ENCODE measurements at regions not wholly inside any gene's neighbourhood (a gene's known extent, or its start where the extent isn't known, plus 50 kb on each side); places are given as distances from the start of the nearest gene placed in this dataset.

GRCh38 chr4:52296341-52296740, 245.2 kb downstream of the SPATA18 start:
- H3K23ac ChIP-seq (ENCODE audit: insufficient read length) = no peak overlapping the region
- no peak overlapping the region for H2BK12ac ChIP-seq (ENCODE audit: low read depth, low read length)
- H2BK5ac ChIP-seq (ENCODE audit: low read depth, low read length) = no peak overlapping the region
- H3K18ac ChIP-seq (ENCODE audit: extremely low read depth, low read length) = no peak overlapping the region
- H4K91ac ChIP-seq (replicated peaks; ENCODE audit: insufficient read length, low read length) = no peak overlapping the region
- 89% methylated on average over 2 of the region's 2 CpGs; no CpG with 5 or more reads in 1 of the 2 experiments for WGBS, 2 experiments (ENCODE audit: extremely low coverage in 1 of 2, insufficient coverage in 1 of 2, insufficient read length in 1 of 2, insufficient replicate concordance in 2 of 2, low coverage in 1 of 2, low lambda C conversion rate in 2 of 2, missing lambda C conversion rate in 1 of 2)
- ChIA-PET POLR2A (ENCODE audit: partially characterized antibody) (no interaction called here), CTCF (ENCODE audit: partially characterized antibody) (interaction anchor here (0.7 kb wide), 1 partner anchor 290 kb away, joined by 4 read pairs; no protein-coding TSS in a partner anchor)
- H3K4me3 ChIP-seq (ENCODE audit: extremely low read depth in 1 of 4, insufficient read depth in 2 of 4, low read depth in 3 of 4, low read length in 4 of 4) = no peak overlapping the region
- FAIRE-seq (no peak), DNase-seq (ENCODE audit: low read depth in 1 of 2, low spot score in 2 of 2) (no peak)
- no peaks in the 10 kb centered on the region for H3K79me1 ChIP-seq (ENCODE audit: low read depth, low read length)
- H3K27me3 ChIP-seq (replicated peaks in 1 of 4; ENCODE audit: control insufficient read depth in 3 of 4, extremely low read depth in 1 of 4, insufficient read depth in 3 of 4, low read length in 3 of 4) = no peaks in the 10 kb centered on the region
- no peaks in the 10 kb centered on the region for H3K23me2 ChIP-seq (ENCODE audit: low read depth, low read length)
- no peak overlapping the region for H3K27ac ChIP-seq (ENCODE audit: low read depth, low read length)
- no peak overlapping the region for H3K14ac ChIP-seq (ENCODE audit: insufficient read length)
- no peak overlapping the region for H2BK20ac ChIP-seq (ENCODE audit: low read length)
- no peak overlapping the region for H2AK5ac ChIP-seq (ENCODE audit: low read depth, low read length)
- no peaks in the 10 kb centered on the region for H3K4me1 ChIP-seq (replicated peaks in 1 of 4; ENCODE audit: control insufficient read depth in 3 of 4, insufficient read depth in 4 of 4, low read length in 3 of 4)
- H3K9me3 ChIP-seq (ENCODE audit: insufficient read depth in 2 of 2, low read depth in 1 of 2, low read length in 1 of 2) = no peaks in the 10 kb centered on the region; a peak in 1 of 4 replicates
- H4K5ac ChIP-seq (ENCODE audit: insufficient read length, low read depth, low read length) = no peak overlapping the region
- no peak overlapping the region for H2BK15ac ChIP-seq (ENCODE audit: low read length)
- no peak overlapping the region for H2AFZ ChIP-seq (ENCODE audit: low read length)
- no peaks in the 10 kb centered on the region for H4K20me1 ChIP-seq (replicated peaks in 1 of 2; ENCODE audit: control insufficient read depth in 1 of 2, insufficient read depth in 2 of 2, low read length in 2 of 2)
- H3K4me2 ChIP-seq (ENCODE audit: insufficient read depth in 1 of 2, low read depth in 2 of 2, low read length in 2 of 2) = no peak overlapping the region
- H2BK120ac ChIP-seq (replicated peaks; ENCODE audit: low read depth, low read length) = no peak overlapping the region
- no peaks in the 10 kb centered on the region for H3K36me3 ChIP-seq (ENCODE audit: control insufficient read depth in 2 of 4, insufficient read depth in 4 of 4, low read length in 3 of 4)
- H3K79me2 ChIP-seq (ENCODE audit: control insufficient read depth in 1 of 2, insufficient read depth in 2 of 2, low read length in 2 of 2) = no peaks in the 10 kb centered on the region
- no peak overlapping the region for H4K8ac ChIP-seq (ENCODE audit: extremely low read depth, insufficient read depth, low read length)
- H3K4ac ChIP-seq (replicated peaks; ENCODE audit: insufficient read length, low read depth, low read length) = no peak overlapping the region
- no peak overlapping the region for H3K56ac ChIP-seq (replicated peaks; ENCODE audit: insufficient read length, low read depth, low read length)
- no peak overlapping the region for H3K9ac ChIP-seq (replicated peaks in 1 of 4; ENCODE audit: extremely low read depth in 1 of 4, low read depth in 3 of 4, low read length in 3 of 4)
- no peak for TF ChIP-seq SIX5 (IDR thresholded peaks at IDR 0.05; ENCODE audit: low read depth, low read length)
- TF ChIP-seq TBP (IDR thresholded peaks at IDR 0.05; ENCODE audit: low read depth, low read length) = no peak
- no peak for TF ChIP-seq ATF3 (IDR thresholded peaks at IDR 0.05; ENCODE audit: insufficient read depth, low read depth, low read length)
- TF ChIP-seq POU5F1 (IDR thresholded peaks at IDR 0.05; ENCODE audit: low read depth, low read length) = no peak
- TF ChIP-seq RNF2 (IDR thresholded peaks at IDR 0.05; ENCODE audit: borderline replicate concordance, low read depth, low read length, missing control alignments, poor library complexity, severe bottlenecking) = no peak

Data from H1 (cell line).